GM23338 (cell line): ENCODE measurements at regions not wholly inside any gene's neighbourhood (a gene's known extent, or its start where the extent isn't known, plus 50 kb on each side); places are given as distances from the start of the nearest gene placed in this dataset.

Experiments
- ATAC-seq: fragments of 200-7000 bp; cut with Tn5 transposase; 3 replicates; pipeline ENCODE4 v1.9.1; 2020
- DNase-seq: peaks from one replicate; pipeline ENCODE4 v3.0.0-alpha.2; 2015; ENCODE audit warnings: low spot score
- H2AFZ ChIP-seq: fragments of 200-600 bp; sonication (generic); 2 replicates; pipeline ENCODE4 v1.8.0; 2016; ENCODE audit warnings: antibody characterized with exemption, mild to moderate bottlenecking, moderate library complexity
- H3F3A ChIP-seq: fragments of 200-600 bp; sonication (generic); replicated peaks from 2 replicates; pipeline ENCODE4 v1.8.0; 2017; ENCODE audit warnings: antibody characterized with exemption, mixed run types, low read depth
- H3K27ac ChIP-seq: fragments of 200-600 bp; sonication (generic); 2 replicates; pipeline ENCODE4 v1.6.1; 2016; ENCODE audit warnings: low read depth
- H3K27me3 ChIP-seq: fragments of 200-600 bp; sonication (generic); 2 replicates; pipeline ENCODE4 v1.8.0; 2016; ENCODE audit warnings: mild to moderate bottlenecking, mixed run types, moderate library complexity; ENCODE audit not compliant: insufficient read depth
- H3K36me3 ChIP-seq: fragments of 200-600 bp; sonication (generic); 2 replicates; pipeline ENCODE4 v1.8.0; 2016; ENCODE audit warnings: mild to moderate bottlenecking; ENCODE audit not compliant: insufficient read depth
- H3K4me1 ChIP-seq: fragments of 200-600 bp; sonication (generic); 2 replicates; pipeline ENCODE4 v1.8.0; 2016; ENCODE audit warnings: mild to moderate bottlenecking, moderate library complexity; ENCODE audit not compliant: insufficient read depth
- H3K4me2 ChIP-seq: fragments of 200-600 bp; sonication (generic); 2 replicates; pipeline ENCODE4 v1.7.1; 2017; ENCODE audit warnings: mixed run types
- H3K4me3 ChIP-seq: fragments of 200-600 bp; sonication (generic); 2 replicates; pipeline ENCODE4 v1.6.1; 2016; ENCODE audit warnings: mixed run types
- H3K79me2 ChIP-seq: fragments of 200-600 bp; sonication (generic); replicated peaks from 2 replicates; pipeline ENCODE4 v1.8.0; 2017; ENCODE audit warnings: mild to moderate bottlenecking; ENCODE audit not compliant: insufficient read depth
- H3K9me2 ChIP-seq: fragments of 200-600 bp; sonication (generic); 2 replicates; pipeline ENCODE4 v1.8.0; 2017; ENCODE audit not compliant: insufficient read depth
- H4K20me1 ChIP-seq: fragments of 200-600 bp; sonication (generic); replicated peaks from 2 replicates; pipeline ENCODE4 v1.8.0; 2017; ENCODE audit warnings: mild to moderate bottlenecking; ENCODE audit not compliant: insufficient read depth
- H3K27ac Mint-ChIP-seq: 2 replicates; pipeline ENCODE4 v1.8.0; 2020; ENCODE audit warnings: inconsistent platforms, mild to moderate bottlenecking, moderate library complexity, mixed read lengths
- H3K27me3 Mint-ChIP-seq: 3 replicates; pipeline ENCODE4 v1.8.0; 2022; ENCODE audit warnings: low read depth, mild to moderate bottlenecking, moderate library complexity, mixed read lengths, inconsistent platforms; ENCODE audit not compliant: insufficient read depth, poor library complexity
- H3K36me3 Mint-ChIP-seq: 3 replicates; pipeline ENCODE4 v1.8.0; 2021; ENCODE audit warnings: low read depth, mild to moderate bottlenecking, inconsistent platforms, moderate library complexity, mixed read lengths
- H3K4me1 Mint-ChIP-seq: 3 replicates; pipeline ENCODE4 v1.8.0; 2020; ENCODE audit warnings: mild to moderate bottlenecking, inconsistent platforms, mixed read lengths
- H3K4me3 Mint-ChIP-seq: 3 replicates; pipeline ENCODE4 v1.8.0; 2021; ENCODE audit warnings: moderate library complexity, mild to moderate bottlenecking, inconsistent platforms, mixed read lengths
- H3K9me3 Mint-ChIP-seq: 3 replicates; pipeline ENCODE4 v1.8.0; 2020; ENCODE audit warnings: moderate library complexity, mild to moderate bottlenecking, inconsistent platforms, mixed read lengths
- CREB1 ChIP-seq: fragments of 250-450 bp; sonication (Bioruptor Pico); IDR thresholded peaks from 2 replicates; pipeline ENCODE4 v1.5.0; 2020; ENCODE audit warnings: low read depth, mild to moderate bottlenecking, moderate library complexity
- ETS1 ChIP-seq: IDR thresholded peaks from 2 replicates; pipeline ENCODE4 v1.6.1; 2016; ENCODE audit warnings: antibody characterized with exemption
- EZH2phosphoT487 ChIP-seq: fragments of 200-600 bp; sonication (generic); IDR thresholded peaks from one replicate; pipeline ENCODE4 v1.8.1; 2018; ENCODE audit warnings: antibody characterized with exemption; ENCODE audit not compliant: unreplicated experiment
- JUNB ChIP-seq: IDR thresholded peaks from one replicate; pipeline ENCODE4 v1.6.1; 2016; ENCODE audit warnings: antibody characterized with exemption; ENCODE audit not compliant: unreplicated experiment
- POLR2AphosphoS5 ChIP-seq: IDR thresholded peaks from 2 replicates; pipeline ENCODE4 v1.6.1; 2016; ENCODE audit warnings: antibody characterized with exemption, low read depth
- ZNF114 ChIP-seq: fragments of 250-450 bp; sonication (Bioruptor Pico); IDR thresholded peaks from 2 replicates; pipeline ENCODE4 v1.5.0; 2020; ENCODE audit warnings: mild to moderate bottlenecking, moderate library complexity
- TF ChIP-seq, protein P1 (sequence below): IDR thresholded peaks from one replicate; pipeline ENCODE4 v1.6.1; 2018; ENCODE audit warnings: antibody characterized with exemption; ENCODE audit not compliant: unreplicated experiment
- TF ChIP-seq, protein P2 (sequence below), 2 experiments: fragments of 200-600 bp in 1 of 2; sonication (generic) in 1 of 2; conservative IDR thresholded peaks; 2 replicates each; pipeline versions ENCODE4 v1.5.1 to v1.6.1; 2016 to 2017; ENCODE audit warnings: antibody characterized with exemption in 2 of 2, low read depth in 2 of 2, mild to moderate bottlenecking in 2 of 2, moderate library complexity in 1 of 2

DNA sequence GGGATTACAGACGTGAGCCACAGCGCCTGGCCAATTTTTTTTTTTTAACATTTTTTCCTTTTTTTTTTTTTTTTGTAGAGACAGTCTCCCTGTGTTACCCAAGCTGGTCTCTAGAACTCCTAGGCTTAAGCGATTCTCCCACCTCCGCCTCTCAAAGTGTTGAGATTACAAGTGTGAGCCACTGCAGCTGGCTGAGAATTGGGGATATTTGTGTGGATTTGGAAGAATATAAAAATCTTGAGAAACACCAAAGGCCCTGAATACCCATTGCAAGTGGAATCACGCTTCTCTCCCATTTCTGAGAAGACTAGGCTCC lies 79.9 kb upstream of the ABCC4 start (continued):
- TF ChIP-seq, protein P1, sequence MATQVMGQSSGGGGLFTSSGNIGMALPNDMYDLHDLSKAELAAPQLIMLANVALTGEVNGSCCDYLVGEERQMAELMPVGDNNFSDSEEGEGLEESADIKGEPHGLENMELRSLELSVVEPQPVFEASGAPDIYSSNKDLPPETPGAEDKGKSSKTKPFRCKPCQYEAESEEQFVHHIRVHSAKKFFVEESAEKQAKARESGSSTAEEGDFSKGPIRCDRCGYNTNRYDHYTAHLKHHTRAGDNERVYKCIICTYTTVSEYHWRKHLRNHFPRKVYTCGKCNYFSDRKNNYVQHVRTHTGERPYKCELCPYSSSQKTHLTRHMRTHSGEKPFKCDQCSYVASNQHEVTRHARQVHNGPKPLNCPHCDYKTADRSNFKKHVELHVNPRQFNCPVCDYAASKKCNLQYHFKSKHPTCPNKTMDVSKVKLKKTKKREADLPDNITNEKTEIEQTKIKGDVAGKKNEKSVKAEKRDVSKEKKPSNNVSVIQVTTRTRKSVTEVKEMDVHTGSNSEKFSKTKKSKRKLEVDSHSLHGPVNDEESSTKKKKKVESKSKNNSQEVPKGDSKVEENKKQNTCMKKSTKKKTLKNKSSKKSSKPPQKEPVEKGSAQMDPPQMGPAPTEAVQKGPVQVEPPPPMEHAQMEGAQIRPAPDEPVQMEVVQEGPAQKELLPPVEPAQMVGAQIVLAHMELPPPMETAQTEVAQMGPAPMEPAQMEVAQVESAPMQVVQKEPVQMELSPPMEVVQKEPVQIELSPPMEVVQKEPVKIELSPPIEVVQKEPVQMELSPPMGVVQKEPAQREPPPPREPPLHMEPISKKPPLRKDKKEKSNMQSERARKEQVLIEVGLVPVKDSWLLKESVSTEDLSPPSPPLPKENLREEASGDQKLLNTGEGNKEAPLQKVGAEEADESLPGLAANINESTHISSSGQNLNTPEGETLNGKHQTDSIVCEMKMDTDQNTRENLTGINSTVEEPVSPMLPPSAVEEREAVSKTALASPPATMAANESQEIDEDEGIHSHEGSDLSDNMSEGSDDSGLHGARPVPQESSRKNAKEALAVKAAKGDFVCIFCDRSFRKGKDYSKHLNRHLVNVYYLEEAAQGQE, result no peak
- TF ChIP-seq POLR2AphosphoS5, result no peak
- no peak for TF ChIP-seq JUNB
- TF ChIP-seq EZH2phosphoT487, result no peak
- no peak for TF ChIP-seq ZNF114 (CRISPR knock-in tag)
- TF ChIP-seq ETS1, result no peak

DNA sequence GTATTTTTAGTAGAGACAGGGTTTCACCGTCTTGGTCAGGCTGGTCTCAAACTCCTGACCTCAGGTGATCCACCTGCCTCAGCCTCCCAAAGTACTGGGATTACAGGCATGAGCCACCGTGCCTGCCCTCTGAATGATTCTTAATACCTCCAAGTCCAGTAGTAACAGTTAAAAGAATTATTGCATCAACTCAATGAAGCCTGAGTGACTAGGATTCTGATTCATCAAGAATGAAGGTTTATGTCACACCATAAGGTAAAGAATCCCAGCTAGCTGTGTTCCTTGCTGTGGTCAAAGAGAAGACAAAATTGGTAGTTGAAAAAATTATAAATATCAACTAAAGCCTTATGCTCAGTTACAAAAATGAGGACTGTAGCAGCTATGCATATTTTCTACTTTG lies 81.2 kb upstream of the ABCC4 start:
- Histone ChIP-seq H2AFZ (no peak overlapping the region), H3K4me2 (no peak overlapping the region), H3K4me3 (no peak overlapping the region), H3F3A (no peaks in the 10 kb centered on the region), H3K27ac (no peak overlapping the region), H3K79me2 (no peaks in the 10 kb centered on the region), H3K4me1 (no peaks in the 10 kb centered on the region), H3K36me3 (no peaks in the 10 kb centered on the region), H4K20me1 (no peaks in the 10 kb centered on the region), H3K27me3 (no peaks in the 10 kb centered on the region), H3K9me2 (peaks cover 4% of the 10 kb centered on the region; the same call in 1 of the 2 replicates)
- DNase-seq (no peak), ATAC-seq (no peak)
- Mint-ChIP-seq H3K27me3 (no peaks in the 10 kb centered on the region), H3K36me3 (peaks cover 3% of the 10 kb centered on the region; the same call in 2 of the 3 replicates), H3K4me1 (peaks cover 4% of the 10 kb centered on the region; the same call in 1 of the 3 replicates), H3K9me3 (peaks cover 14% of the 10 kb centered on the region; the same call in 2 of the 3 replicates), H3K27ac (no peak overlapping the region), H3K4me3 (no peak overlapping the region)
- TF ChIP-seq POLR2AphosphoS5 (no peak), ETS1 (no peak), CREB1 (CRISPR knock-in tag) (no peak)
- TF ChIP-seq, protein P1, result no peak
- TF ChIP-seq, protein P2, sequence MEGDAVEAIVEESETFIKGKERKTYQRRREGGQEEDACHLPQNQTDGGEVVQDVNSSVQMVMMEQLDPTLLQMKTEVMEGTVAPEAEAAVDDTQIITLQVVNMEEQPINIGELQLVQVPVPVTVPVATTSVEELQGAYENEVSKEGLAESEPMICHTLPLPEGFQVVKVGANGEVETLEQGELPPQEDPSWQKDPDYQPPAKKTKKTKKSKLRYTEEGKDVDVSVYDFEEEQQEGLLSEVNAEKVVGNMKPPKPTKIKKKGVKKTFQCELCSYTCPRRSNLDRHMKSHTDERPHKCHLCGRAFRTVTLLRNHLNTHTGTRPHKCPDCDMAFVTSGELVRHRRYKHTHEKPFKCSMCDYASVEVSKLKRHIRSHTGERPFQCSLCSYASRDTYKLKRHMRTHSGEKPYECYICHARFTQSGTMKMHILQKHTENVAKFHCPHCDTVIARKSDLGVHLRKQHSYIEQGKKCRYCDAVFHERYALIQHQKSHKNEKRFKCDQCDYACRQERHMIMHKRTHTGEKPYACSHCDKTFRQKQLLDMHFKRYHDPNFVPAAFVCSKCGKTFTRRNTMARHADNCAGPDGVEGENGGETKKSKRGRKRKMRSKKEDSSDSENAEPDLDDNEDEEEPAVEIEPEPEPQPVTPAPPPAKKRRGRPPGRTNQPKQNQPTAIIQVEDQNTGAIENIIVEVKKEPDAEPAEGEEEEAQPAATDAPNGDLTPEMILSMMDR (conservative IDR thresholded peaks at IDR 0.05; ENCODE audit: low read depth in 2 of 2), result no peak
